ENCODE measurements at regions not wholly inside any gene's neighbourhood (a gene's known extent, or its start where the extent isn't known, plus 50 kb on each side); places are given as distances from the start of the nearest gene placed in this dataset.

DNA sequence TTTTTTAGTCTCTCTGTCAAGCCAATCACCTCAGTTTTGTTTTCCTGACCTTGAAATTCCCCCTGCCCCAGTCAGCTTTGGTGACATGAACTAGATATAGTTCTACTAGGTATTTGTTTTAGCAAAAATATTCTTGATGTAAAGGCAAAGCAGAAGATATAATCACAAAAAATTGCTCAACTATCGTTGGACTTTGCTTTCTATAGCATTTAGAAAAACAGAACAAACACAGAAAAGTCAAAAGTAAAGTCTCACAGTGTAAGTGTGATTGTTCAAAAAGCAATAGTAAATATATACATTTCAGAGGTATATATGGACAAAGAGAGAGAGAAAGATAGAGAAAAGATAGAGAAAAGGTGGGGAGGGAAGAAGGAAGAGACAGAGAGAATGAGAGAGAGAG, 305.9 kb downstream of the ADGRL2 start:
- Histone ChIP-seq H3K4me1 (ENCODE audit: insufficient read depth) (peaks cover 1% of the 10 kb centered on the region), H3K27ac (no peak overlapping the region), H3K4me3 (no peak overlapping the region), H3K36me3 (no peaks in the 10 kb centered on the region), H3K9me3 (no peaks in the 10 kb centered on the region), H3K27me3 (no peaks in the 10 kb centered on the region)
- DNase-seq, result no peak
- TF ChIP-seq EP300 (IDR thresholded peaks at IDR 0.05), result no peak
- TF ChIP-seq, protein P1, sequence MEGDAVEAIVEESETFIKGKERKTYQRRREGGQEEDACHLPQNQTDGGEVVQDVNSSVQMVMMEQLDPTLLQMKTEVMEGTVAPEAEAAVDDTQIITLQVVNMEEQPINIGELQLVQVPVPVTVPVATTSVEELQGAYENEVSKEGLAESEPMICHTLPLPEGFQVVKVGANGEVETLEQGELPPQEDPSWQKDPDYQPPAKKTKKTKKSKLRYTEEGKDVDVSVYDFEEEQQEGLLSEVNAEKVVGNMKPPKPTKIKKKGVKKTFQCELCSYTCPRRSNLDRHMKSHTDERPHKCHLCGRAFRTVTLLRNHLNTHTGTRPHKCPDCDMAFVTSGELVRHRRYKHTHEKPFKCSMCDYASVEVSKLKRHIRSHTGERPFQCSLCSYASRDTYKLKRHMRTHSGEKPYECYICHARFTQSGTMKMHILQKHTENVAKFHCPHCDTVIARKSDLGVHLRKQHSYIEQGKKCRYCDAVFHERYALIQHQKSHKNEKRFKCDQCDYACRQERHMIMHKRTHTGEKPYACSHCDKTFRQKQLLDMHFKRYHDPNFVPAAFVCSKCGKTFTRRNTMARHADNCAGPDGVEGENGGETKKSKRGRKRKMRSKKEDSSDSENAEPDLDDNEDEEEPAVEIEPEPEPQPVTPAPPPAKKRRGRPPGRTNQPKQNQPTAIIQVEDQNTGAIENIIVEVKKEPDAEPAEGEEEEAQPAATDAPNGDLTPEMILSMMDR (IDR thresholded peaks at IDR 0.05), result no peak
- no peak for TF ChIP-seq POLR2A (IDR thresholded peaks at IDR 0.05)
- intact Hi-C loops (cut with DNase I), result no loop called here
- 46 to 57% (median 55%) methylated on average over 1 of the region's 1 CpG for WGBS, 3 donors

DNA sequence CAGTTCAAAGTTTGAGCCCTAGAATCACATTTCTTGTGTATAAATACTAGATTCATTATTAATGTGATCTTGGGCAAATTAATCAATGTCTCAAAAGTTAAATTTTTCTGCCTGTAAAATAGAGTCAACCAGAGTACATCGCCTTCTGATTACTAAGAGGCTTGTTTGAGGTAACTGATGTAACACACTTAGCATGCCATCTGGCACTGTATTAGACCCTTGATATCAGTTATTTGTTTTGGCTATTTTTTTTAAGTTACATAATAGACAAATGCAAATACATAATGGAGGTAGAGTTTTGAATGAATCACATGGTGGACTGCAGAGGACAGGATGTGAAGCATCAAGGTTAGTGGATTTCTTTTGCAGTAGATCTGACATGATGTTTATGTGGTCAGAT, 298.4 kb downstream of the ADGRL2 start:
- H3K27ac ChIP-seq, result no peak overlapping the region
- no peaks in the 10 kb centered on the region for H3K9me3 ChIP-seq
- no peaks in the 10 kb centered on the region for H3K4me1 ChIP-seq (ENCODE audit: insufficient read depth)
- H3K27me3 ChIP-seq, result no peaks in the 10 kb centered on the region
- intact Hi-C loops (cut with DNase I), result no loop called here
- DNase-seq, result no peak
- H3K36me3 ChIP-seq, result no peaks in the 10 kb centered on the region
- no peak for TF ChIP-seq POLR2A (IDR thresholded peaks at IDR 0.05)
- TF ChIP-seq, protein P1 (IDR thresholded peaks at IDR 0.05), result no peak
- TF ChIP-seq EP300 (IDR thresholded peaks at IDR 0.05), result no peak
- 76 to 91% (median 86%) methylated on average over 1 of the region's 1 CpG for WGBS, 3 donors
- H3K4me3 ChIP-seq, result no peak overlapping the region

DNA sequence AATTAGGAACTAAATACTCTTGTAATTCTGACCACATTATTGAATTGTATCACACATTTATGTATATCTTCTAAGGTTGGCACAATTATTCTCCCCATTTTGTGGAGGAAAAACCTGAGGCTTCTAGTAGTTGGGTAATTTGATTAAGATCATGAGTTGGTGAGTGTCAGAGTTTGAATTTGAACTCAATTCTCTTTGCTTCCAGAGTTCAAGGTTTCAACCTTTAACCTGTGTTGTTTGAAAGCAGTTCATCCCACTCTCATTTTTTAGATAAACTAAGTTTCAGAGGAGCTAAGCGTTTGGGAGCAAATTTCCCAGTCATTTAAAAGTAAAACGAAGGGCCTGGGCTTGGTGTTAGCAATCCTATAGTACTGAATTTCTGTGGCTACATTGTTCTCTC, 293.4 kb downstream of the ADGRL2 start:
- WGBS, 3 donors, result 76 to 81% (median 78%) methylated on average over 2 of the region's 2 CpGs
- DNase-seq, result no peak
- no peak overlapping the region for H3K4me3 ChIP-seq
- intact Hi-C loops (cut with DNase I), result no loop called here
- H3K36me3 ChIP-seq, result no peaks in the 10 kb centered on the region
- H3K27me3 ChIP-seq, result no peaks in the 10 kb centered on the region
- no peaks in the 10 kb centered on the region for H3K9me3 ChIP-seq
- no peak overlapping the region for H3K27ac ChIP-seq
- TF ChIP-seq, protein P1 (IDR thresholded peaks at IDR 0.05), result no peak
- TF ChIP-seq POLR2A (IDR thresholded peaks at IDR 0.05) (no peak), EP300 (IDR thresholded peaks at IDR 0.05) (no peak)
- no peaks in the 10 kb centered on the region for H3K4me1 ChIP-seq (ENCODE audit: insufficient read depth)

DNA sequence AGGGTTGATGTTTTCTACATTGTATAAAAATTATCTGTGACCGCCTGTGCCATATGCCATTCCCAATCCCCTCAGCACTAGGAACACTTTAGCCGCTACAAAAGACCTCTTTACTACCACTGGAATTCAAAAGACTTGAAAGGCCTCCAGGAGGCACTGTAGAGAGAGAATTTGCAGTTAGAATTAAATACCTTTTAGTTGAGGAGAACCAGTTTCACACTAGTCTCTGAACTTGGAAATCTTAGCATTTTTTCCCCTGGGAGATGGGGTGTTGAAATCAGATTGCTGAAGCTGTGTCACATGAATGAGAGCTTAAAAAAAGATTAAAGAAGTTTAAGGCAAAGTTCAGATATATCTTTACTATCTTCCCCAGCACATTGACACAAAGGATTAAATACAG, 291.0 kb downstream of the ADGRL2 start:
- H3K4me1 ChIP-seq (ENCODE audit: insufficient read depth), result no peaks in the 10 kb centered on the region
- H3K9me3 ChIP-seq, result no peaks in the 10 kb centered on the region
- no peak overlapping the region for H3K27ac ChIP-seq
- no peaks in the 10 kb centered on the region for H3K27me3 ChIP-seq
- no peak for DNase-seq
- WGBS, 3 donors, result 93 to 100% (median 96%) methylated on average over 2 of the region's 2 CpGs
- TF ChIP-seq, protein P1 (IDR thresholded peaks at IDR 0.05), result no peak
- TF ChIP-seq POLR2A (IDR thresholded peaks at IDR 0.05) (no peak), EP300 (IDR thresholded peaks at IDR 0.05) (no peak)
- no peak overlapping the region for H3K4me3 ChIP-seq
- no peaks in the 10 kb centered on the region for H3K36me3 ChIP-seq
- intact Hi-C loops (cut with DNase I), result no loop called here

DNA sequence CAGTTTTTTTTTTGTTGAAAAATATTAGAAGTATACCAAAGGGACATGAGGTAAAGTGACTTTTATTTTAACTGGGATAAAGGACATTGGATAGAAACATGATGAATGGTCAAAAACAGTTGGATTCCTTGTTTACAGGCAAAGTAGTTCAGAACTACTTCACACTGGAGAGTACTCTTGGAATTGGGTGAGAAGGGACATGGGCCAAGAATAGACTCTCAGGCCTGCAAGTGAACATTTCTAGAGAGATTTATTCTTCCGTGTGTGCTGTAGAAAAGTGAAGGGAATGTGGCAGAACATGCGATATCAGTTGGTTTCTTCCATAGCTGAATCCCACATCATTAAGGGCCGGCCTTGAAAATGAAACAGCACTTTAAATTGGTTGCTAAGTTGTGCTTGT, 290.5 kb downstream of the ADGRL2 start:
- no peaks in the 10 kb centered on the region for H3K27me3 ChIP-seq
- no peak overlapping the region for H3K27ac ChIP-seq
- H3K4me1 ChIP-seq (ENCODE audit: insufficient read depth), result no peaks in the 10 kb centered on the region
- H3K4me3 ChIP-seq, result no peak overlapping the region
- no peaks in the 10 kb centered on the region for H3K9me3 ChIP-seq
- no peak for TF ChIP-seq EP300 (IDR thresholded peaks at IDR 0.05)
- TF ChIP-seq, protein P1 (IDR thresholded peaks at IDR 0.05), result no peak
- no peak for TF ChIP-seq POLR2A (IDR thresholded peaks at IDR 0.05)
- no peaks in the 10 kb centered on the region for H3K36me3 ChIP-seq
- intact Hi-C loops (cut with DNase I), result no loop called here
- DNase-seq, result no peak
- 90 to 95% (median 92%) methylated on average over 3 of the region's 3 CpGs for WGBS, 3 donors
